Liver (tissue), 8 donors: ENCODE measurements at regions not wholly inside any gene's neighbourhood (a gene's known extent, or its start where the extent isn't known, plus 50 kb on each side); places are given as distances from the start of the nearest gene placed in this dataset.

ENCODE experiments used
- DNase-seq: peaks from one replicate; pipeline ENCODE4 v3.0.0-alpha.2; 2017; ENCODE audit warnings: low spot score
- H3K27ac ChIP-seq, 2 donors: one replicate each; pipeline ENCODE4 v1.7.0; 2013; ENCODE audit warnings: inconsistent platforms in 2 of 2, low read length in 2 of 2, control low read depth in 1 of 2, low read depth in 1 of 2, mild to moderate bottlenecking in 1 of 2
- H3K27me3 ChIP-seq, 4 donors: one replicate each; pipeline versions ENCODE4 v1.6.1 to v1.7.0; 2013; ENCODE audit warnings: low read length in 3 of 4, inconsistent platforms in 1 of 4, mild to moderate bottlenecking in 1 of 4, moderate library complexity in 1 of 4; ENCODE audit not compliant: control insufficient read depth in 4 of 4, insufficient read depth in 4 of 4
- H3K36me3 ChIP-seq, 4 donors: one replicate each; pipeline versions ENCODE4 v1.6.1 to v1.7.0; 2013; ENCODE audit warnings: low read length in 3 of 4, mild to moderate bottlenecking in 3 of 4, low read depth in 1 of 4, moderate library complexity in 1 of 4; ENCODE audit not compliant: control insufficient read depth in 4 of 4, insufficient read depth in 3 of 4
- H3K4me1 ChIP-seq, 4 donors: one replicate each; pipeline versions ENCODE4 v1.6.1 to v1.7.0; 2013; ENCODE audit warnings: low read length in 3 of 4, mild to moderate bottlenecking in 3 of 4, moderate library complexity in 1 of 4; ENCODE audit not compliant: control insufficient read depth in 4 of 4, insufficient read depth in 4 of 4
- H3K4me3 ChIP-seq, 3 donors: one replicate each; pipeline versions ENCODE4 v1.6.1 to v1.7.0; 2013; ENCODE audit warnings: low read length in 3 of 3, control low read depth in 1 of 3, low read depth in 1 of 3, mild to moderate bottlenecking in 1 of 3
- H3K9ac ChIP-seq, 2 donors: one replicate each; pipeline ENCODE4 v1.7.0; 2013; ENCODE audit warnings: low read length in 2 of 2, mild to moderate bottlenecking in 2 of 2, moderate library complexity in 2 of 2, control low read depth in 1 of 2, low read depth in 1 of 2
- H3K9me3 ChIP-seq, 4 donors: one replicate each; pipeline versions ENCODE4 v1.6.1 to v1.7.0; 2013; ENCODE audit warnings: low read length in 3 of 4; ENCODE audit not compliant: control insufficient read depth in 4 of 4
- ATF3 ChIP-seq: IDR thresholded peaks from 2 replicates; pipeline ENCODE4 v1.6.1; 2016; ENCODE audit warnings: antibody characterized with exemption
- EGR1 ChIP-seq, 2 donors: IDR thresholded peaks; 2 replicates each; pipeline ENCODE4 v1.6.1; 2016 to 2018; ENCODE audit warnings: antibody characterized with exemption in 2 of 2, low read depth in 2 of 2
- FOXA1 ChIP-seq: IDR thresholded peaks from 2 replicates; pipeline ENCODE4 v1.6.1; 2016; ENCODE audit warnings: antibody characterized with exemption
- FOXA2 ChIP-seq: IDR thresholded peaks from 2 replicates; pipeline ENCODE4 v1.6.1; 2016; ENCODE audit warnings: antibody characterized with exemption
- GABPA ChIP-seq, 2 donors: IDR thresholded peaks in 1 of 2; conservative IDR thresholded peaks in 1 of 2; 2 replicates each; pipeline ENCODE4 v1.6.1; 2016; ENCODE audit warnings: antibody characterized with exemption in 2 of 2, mild to moderate bottlenecking in 1 of 2, moderate library complexity in 1 of 2
- HNF4A ChIP-seq, 2 donors: conservative IDR thresholded peaks; 2 replicates each; pipeline ENCODE4 v1.6.1; 2016; ENCODE audit warnings: antibody characterized with exemption in 2 of 2, mild to moderate bottlenecking in 2 of 2
- HNF4G ChIP-seq: IDR thresholded peaks from 2 replicates; pipeline ENCODE4 v1.6.1; 2016; ENCODE audit warnings: antibody characterized with exemption
- JUND ChIP-seq, 2 donors: IDR thresholded peaks; 2 replicates each; pipeline ENCODE4 v1.6.1; 2016; ENCODE audit warnings: antibody characterized with exemption in 2 of 2
- NR2F2 ChIP-seq: IDR thresholded peaks from 2 replicates; pipeline ENCODE4 v1.6.1; 2016; ENCODE audit warnings: antibody characterized with exemption
- RAD21 ChIP-seq, 2 donors: IDR thresholded peaks; 2 replicates each; pipeline ENCODE4 v1.6.1; 2016; ENCODE audit warnings: antibody characterized with exemption in 2 of 2, mild to moderate bottlenecking in 2 of 2
- RXRA ChIP-seq, 2 donors: IDR thresholded peaks; 2 replicates each; pipeline ENCODE4 v1.6.1; 2017 to 2018; ENCODE audit warnings: antibody characterized with exemption in 2 of 2, mild to moderate bottlenecking in 1 of 2
- SP1 ChIP-seq: IDR thresholded peaks from 2 replicates; pipeline ENCODE4 v1.6.1; 2018; ENCODE audit warnings: antibody characterized with exemption, mild to moderate bottlenecking
- TAF1 ChIP-seq: conservative IDR thresholded peaks from 2 replicates; pipeline ENCODE4 v1.6.1; 2016; ENCODE audit warnings: antibody characterized with exemption, mild to moderate bottlenecking
- YY1 ChIP-seq: IDR thresholded peaks from 2 replicates; pipeline ENCODE4 v1.6.1; 2016; ENCODE audit warnings: antibody characterized with exemption, mild to moderate bottlenecking
- ZBTB33 ChIP-seq: IDR thresholded peaks from 2 replicates; pipeline ENCODE4 v1.6.1; 2016; ENCODE audit warnings: antibody characterized with exemption
- WGBS: extraction: QIAGEN DNeasy Blood & Tissue Kit; methylation state at CpG from one replicate; pipeline ENCODE4 v1.1.7; 2013; 5-methylcytosine and 5-hydroxymethylcytosine counted together
- TF ChIP-seq, protein P1 (sequence below): IDR thresholded peaks from 2 replicates; pipeline ENCODE4 v1.6.1; 2016; ENCODE audit warnings: antibody characterized with exemption
- TF ChIP-seq, protein P2 (sequence below): fragments of 150-350 bp; IDR thresholded peaks from 2 replicates; pipeline ENCODE4 v1.5.1; 2017; ENCODE audit warnings: improper control_type of control experiment, low read depth, low read length; ENCODE audit not compliant: missing input control
- TF ChIP-seq, protein P3 (sequence below): IDR thresholded peaks from 2 replicates; pipeline ENCODE4 v1.6.1; 2016; ENCODE audit warnings: antibody characterized with exemption, mild to moderate bottlenecking
- donor health status: healthy.
- donor health status: healthy.
- donor health status: healthy.
- donor health status: healthy.
- donor health status: healthy.

DNA sequence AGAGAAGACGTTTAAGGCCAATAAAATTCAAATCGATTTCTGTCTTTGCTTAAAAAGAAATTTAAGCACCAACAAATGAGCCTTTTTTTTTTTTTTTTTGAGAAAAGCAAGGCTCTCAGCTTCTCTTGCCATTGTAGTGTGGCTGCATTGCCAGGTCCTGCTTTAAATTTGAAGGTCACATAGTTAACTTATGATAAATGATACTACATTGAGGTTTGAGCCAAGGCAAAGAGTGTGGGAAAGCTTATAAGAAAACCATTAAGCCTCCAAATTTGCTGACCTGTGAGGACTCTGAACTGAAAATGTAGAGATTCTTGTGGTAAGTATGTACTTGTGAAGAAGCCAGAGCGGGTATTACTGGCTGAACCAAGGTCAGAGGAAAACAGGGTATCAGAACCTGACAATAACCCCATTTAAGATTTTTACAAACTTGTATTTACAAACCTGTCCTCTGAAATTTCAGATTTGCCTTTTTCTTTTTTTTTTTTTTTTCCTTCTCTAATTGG is 519.7 kb upstream of the RGMA start:
- Histone ChIP-seq H3K36me3 (no peaks in the 10 kb centered on the region), H3K9me3 (peaks cover 0 to 4% (median 0%) of the 10 kb centered on the region in 4 donors), H3K27ac (no peak overlapping the region), H3K9ac (no peak overlapping the region), H3K4me1 (no peaks in the 10 kb centered on the region), H3K4me3 (no peak overlapping the region), H3K27me3 (peaks cover 0 to 5% (median 0%) of the 10 kb centered on the region in 4 donors)
- TF ChIP-seq HNF4G (no peak), JUND (IDR thresholded peaks at IDR 0.05) (no peak), RAD21 (IDR thresholded peaks at IDR 0.05) (no peak), GABPA (IDR thresholded peaks at IDR 0.05 in 1 of 2, conservative IDR thresholded peaks at IDR 0.05 in 1 of 2) (no peak), ATF3 (no peak), NR2F2 (no peak), RXRA (IDR thresholded peaks at IDR 0.05) (no peak), FOXA2 (no peak), YY1 (no peak), HNF4A (conservative IDR thresholded peaks at IDR 0.05) (no peak), FOXA1 (no peak), EGR1 (IDR thresholded peaks at IDR 0.05; ENCODE audit: low read depth in 2 of 2) (no peak)
- TF ChIP-seq, protein P1, sequence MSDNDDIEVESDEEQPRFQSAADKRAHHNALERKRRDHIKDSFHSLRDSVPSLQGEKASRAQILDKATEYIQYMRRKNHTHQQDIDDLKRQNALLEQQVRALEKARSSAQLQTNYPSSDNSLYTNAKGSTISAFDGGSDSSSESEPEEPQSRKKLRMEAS, result no peak
- TF ChIP-seq, protein P2, sequence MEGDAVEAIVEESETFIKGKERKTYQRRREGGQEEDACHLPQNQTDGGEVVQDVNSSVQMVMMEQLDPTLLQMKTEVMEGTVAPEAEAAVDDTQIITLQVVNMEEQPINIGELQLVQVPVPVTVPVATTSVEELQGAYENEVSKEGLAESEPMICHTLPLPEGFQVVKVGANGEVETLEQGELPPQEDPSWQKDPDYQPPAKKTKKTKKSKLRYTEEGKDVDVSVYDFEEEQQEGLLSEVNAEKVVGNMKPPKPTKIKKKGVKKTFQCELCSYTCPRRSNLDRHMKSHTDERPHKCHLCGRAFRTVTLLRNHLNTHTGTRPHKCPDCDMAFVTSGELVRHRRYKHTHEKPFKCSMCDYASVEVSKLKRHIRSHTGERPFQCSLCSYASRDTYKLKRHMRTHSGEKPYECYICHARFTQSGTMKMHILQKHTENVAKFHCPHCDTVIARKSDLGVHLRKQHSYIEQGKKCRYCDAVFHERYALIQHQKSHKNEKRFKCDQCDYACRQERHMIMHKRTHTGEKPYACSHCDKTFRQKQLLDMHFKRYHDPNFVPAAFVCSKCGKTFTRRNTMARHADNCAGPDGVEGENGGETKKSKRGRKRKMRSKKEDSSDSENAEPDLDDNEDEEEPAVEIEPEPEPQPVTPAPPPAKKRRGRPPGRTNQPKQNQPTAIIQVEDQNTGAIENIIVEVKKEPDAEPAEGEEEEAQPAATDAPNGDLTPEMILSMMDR, result no peak
- TF ChIP-seq, protein P3, sequence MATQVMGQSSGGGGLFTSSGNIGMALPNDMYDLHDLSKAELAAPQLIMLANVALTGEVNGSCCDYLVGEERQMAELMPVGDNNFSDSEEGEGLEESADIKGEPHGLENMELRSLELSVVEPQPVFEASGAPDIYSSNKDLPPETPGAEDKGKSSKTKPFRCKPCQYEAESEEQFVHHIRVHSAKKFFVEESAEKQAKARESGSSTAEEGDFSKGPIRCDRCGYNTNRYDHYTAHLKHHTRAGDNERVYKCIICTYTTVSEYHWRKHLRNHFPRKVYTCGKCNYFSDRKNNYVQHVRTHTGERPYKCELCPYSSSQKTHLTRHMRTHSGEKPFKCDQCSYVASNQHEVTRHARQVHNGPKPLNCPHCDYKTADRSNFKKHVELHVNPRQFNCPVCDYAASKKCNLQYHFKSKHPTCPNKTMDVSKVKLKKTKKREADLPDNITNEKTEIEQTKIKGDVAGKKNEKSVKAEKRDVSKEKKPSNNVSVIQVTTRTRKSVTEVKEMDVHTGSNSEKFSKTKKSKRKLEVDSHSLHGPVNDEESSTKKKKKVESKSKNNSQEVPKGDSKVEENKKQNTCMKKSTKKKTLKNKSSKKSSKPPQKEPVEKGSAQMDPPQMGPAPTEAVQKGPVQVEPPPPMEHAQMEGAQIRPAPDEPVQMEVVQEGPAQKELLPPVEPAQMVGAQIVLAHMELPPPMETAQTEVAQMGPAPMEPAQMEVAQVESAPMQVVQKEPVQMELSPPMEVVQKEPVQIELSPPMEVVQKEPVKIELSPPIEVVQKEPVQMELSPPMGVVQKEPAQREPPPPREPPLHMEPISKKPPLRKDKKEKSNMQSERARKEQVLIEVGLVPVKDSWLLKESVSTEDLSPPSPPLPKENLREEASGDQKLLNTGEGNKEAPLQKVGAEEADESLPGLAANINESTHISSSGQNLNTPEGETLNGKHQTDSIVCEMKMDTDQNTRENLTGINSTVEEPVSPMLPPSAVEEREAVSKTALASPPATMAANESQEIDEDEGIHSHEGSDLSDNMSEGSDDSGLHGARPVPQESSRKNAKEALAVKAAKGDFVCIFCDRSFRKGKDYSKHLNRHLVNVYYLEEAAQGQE, result no peak
- 60% methylated on average over 3 of the region's 3 CpGs for WGBS
- no peak for DNase-seq

DNA sequence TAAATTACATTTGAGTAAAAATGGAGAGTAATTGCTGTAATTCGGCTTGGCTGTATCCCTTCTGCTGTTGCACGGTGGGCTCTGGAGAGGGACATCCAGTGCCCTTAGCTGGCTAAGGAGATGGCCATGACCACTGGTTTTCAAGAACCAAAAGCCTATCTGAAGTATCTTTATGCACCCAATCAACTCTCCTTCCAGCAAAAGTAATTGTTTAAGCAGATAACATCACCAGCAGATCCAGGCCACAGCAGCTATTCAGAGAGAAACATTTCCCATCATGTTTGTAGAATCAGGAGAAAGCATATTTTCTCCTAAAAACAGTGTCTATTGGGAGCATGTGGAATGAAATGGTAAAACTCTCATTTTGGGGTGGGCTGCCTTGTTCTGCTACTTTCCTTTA is 514.5 kb upstream of the RGMA start:
- Histone ChIP-seq H3K4me1 (no peaks in the 10 kb centered on the region), H3K27ac (no peak overlapping the region), H3K4me3 (no peak overlapping the region), H3K36me3 (no peaks in the 10 kb centered on the region), H3K9me3 (no peaks in the 10 kb centered on the region), H3K27me3 (peaks cover 0 to 9% (median 0%) of the 10 kb centered on the region in 4 donors), H3K9ac (no peak overlapping the region)
- WGBS, result 77% methylated on average over 2 of the region's 2 CpGs
- TF ChIP-seq TAF1 (no peak), SP1 (no peak), ZBTB33 (no peak), NR2F2 (no peak), ATF3 (no peak)
- TF ChIP-seq, protein P2, result no peak
- TF ChIP-seq, protein P1, result no peak
- no peak for DNase-seq
